K562 (cell line): ENCODE measurements at regions not wholly inside any gene's neighbourhood (a gene's known extent, or its start where the extent isn't known, plus 50 kb on each side); places are given as distances from the start of the nearest gene placed in this dataset.

Source experiments
- REST ChIP-seq, 2 experiments: fragments of 450-650 bp; formaldehyde crosslinking in 1 of 2; IDR thresholded peaks; 2 replicates each; pipeline versions ENCODE4 v1.4.0 to v1.6.1; 2014 to 2020; ENCODE audit warnings: mild to moderate bottlenecking in 2 of 2, borderline replicate concordance in 1 of 2, low read depth in 1 of 2
- TEAD1 ChIP-seq, 2 experiments: fragments of 450-650 bp in 1 of 2; sonication (generic) in 1 of 2; formaldehyde crosslinking; IDR thresholded peaks; 2 replicates each; pipeline versions ENCODE4 v1.4.0 to v1.8.0; 2020 to 2022; ENCODE audit warnings: mild to moderate bottlenecking in 2 of 2, missing genetic modification reagents in 1 of 2

- TF ChIP-seq REST (IDR thresholded peaks at IDR 0.05; ENCODE audit: borderline replicate concordance) (no peak), REST (CRISPR knock-in tag; IDR thresholded peaks at IDR 0.05; ENCODE audit: low read depth) (no peak), TEAD1 (CRISPR knock-in tag; IDR thresholded peaks at IDR 0.05) (no peak)
Measured at GRCh38 chr3:59654480-59655417, 604.9 kb upstream of the CFAP20DC start (continued).
